Adrenal gland (tissue), 9 donors: ENCODE measurements at regions not wholly inside any gene's neighbourhood (a gene's known extent, or its start where the extent isn't known, plus 50 kb on each side); places are given as distances from the start of the nearest gene placed in this dataset.

Source experiments
- DNase-seq, 7 donors: peaks; one replicate each; pipeline ENCODE4 v3.0.0-alpha.2; 2019 to 2020
- H3K27ac ChIP-seq, 5 donors: fragments of 200-600 bp; sonication (generic) in 4 of 5; 1 replicate in 3 of 5; 2 replicates in 2 of 5; pipeline versions ENCODE4 v1.5.1 to v1.8.0; 2016 to 2020; ENCODE audit warnings: mild to moderate bottlenecking in 1 of 5
- H3K27me3 ChIP-seq: fragments of 200-600 bp; 2 replicates; pipeline ENCODE4 v1.8.0; 2021
- H3K36me3 ChIP-seq, 2 donors: fragments of 200-600 bp; replicated peaks in 1 of 2; 1 replicate in 1 of 2; 2 replicates in 1 of 2; pipeline versions ENCODE4 v1.5.1 to v1.8.0; 2018 to 2022
- H3K4me1 ChIP-seq, 2 donors: fragments of 200-600 bp; replicated peaks in 1 of 2; 1 replicate in 1 of 2; 2 replicates in 1 of 2; pipeline versions ENCODE4 v1.5.1 to v1.8.0; 2018 to 2021
- H3K4me3 ChIP-seq, 4 donors: fragments of 200-600 bp; sonication (generic) in 3 of 4; one replicate each; pipeline ENCODE4 v1.5.1; 2016 to 2018
- H3K9me3 ChIP-seq, 3 donors: fragments of 200-600 bp; sonication (generic) in 1 of 3; replicated peaks in 1 of 3; 1 replicate in 2 of 3; 2 replicates in 1 of 3; pipeline versions ENCODE4 v1.5.1 to v1.8.0; 2016 to 2021
- POLR2A ChIP-seq, 2 donors: fragments of 450-650 bp; IDR thresholded peaks; one replicate each; pipeline ENCODE4 v1.6.1; 2017; ENCODE audit warnings: antibody characterized with exemption in 2 of 2, mild to moderate bottlenecking in 2 of 2, moderate library complexity in 1 of 2
- WGBS, 4 donors: extraction: QIAGEN DNeasy Blood & Tissue Kit in 2 of 4; methylation state at CpG; one replicate each; pipeline versions ENCODE4 v1.1.5 to v1.1.7; 2013 to 2017; 5-methylcytosine and 5-hydroxymethylcytosine counted together
- intact Hi-C, 2 donors: fragments of 100-400 bp; cut with DNase I; formaldehyde crosslinking; loops; one replicate each; pipeline versions ENCODE4 v1.14.1 to v1.15.0; 2022 to 2023
- TF ChIP-seq, protein P1 (sequence below), 6 experiments: fragments of 450-650 bp in 4 of 6; fragments of 200-600 bp in 2 of 6; sonication (generic) in 1 of 6; IDR thresholded peaks; 1 replicate in 5 of 6; 2 replicates in 1 of 6; pipeline versions ENCODE4 v1.5.1 to v1.8.0; 2016 to 2021; ENCODE audit warnings: antibody characterized with exemption in 6 of 6, mild to moderate bottlenecking in 2 of 6, moderate library complexity in 1 of 6
- donor health status: healthy with polysubstance abuse.
- donor health status: Bipolar disorder and iron deficiency.
- donor health status: DM: yes; HTN: yes; CAD: no.
- donor health status: DM: no; HTN: no; CAD: no.
- donor health status: DM: no; HTN: no; CAD: no.

DNA sequence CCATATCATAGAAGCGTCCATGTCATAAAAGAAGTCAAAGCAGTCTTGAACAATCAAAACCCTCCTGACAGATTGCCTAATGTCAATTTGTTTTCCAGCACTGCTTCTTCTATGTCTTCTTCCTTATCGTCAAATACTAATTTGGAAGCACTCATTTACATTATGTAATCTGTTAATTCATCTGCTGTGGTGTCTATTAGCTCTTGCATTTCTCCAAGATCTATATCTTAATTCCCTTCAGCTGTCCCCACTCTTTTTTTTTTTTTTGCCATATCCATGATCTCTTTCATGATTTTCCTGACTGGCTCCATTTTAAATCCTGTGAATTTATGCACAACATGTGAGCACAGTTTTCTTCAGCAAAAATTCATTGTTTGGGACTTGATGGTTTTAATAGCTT is 560.5 kb upstream of the ARPP21 start:
- intact Hi-C loops = no loop called here
- no peak for DNase-seq
- Histone ChIP-seq H3K27me3 (no peaks in the 10 kb centered on the region), H3K9me3 (no peaks in the 10 kb centered on the region), H3K36me3 (no peaks in the 10 kb centered on the region), H3K4me3 (no peak overlapping the region), H3K27ac (no peak overlapping the region), H3K4me1 (no peaks in the 10 kb centered on the region)
- no peak for TF ChIP-seq POLR2A (IDR thresholded peaks at IDR 0.05)
- TF ChIP-seq, protein P1, sequence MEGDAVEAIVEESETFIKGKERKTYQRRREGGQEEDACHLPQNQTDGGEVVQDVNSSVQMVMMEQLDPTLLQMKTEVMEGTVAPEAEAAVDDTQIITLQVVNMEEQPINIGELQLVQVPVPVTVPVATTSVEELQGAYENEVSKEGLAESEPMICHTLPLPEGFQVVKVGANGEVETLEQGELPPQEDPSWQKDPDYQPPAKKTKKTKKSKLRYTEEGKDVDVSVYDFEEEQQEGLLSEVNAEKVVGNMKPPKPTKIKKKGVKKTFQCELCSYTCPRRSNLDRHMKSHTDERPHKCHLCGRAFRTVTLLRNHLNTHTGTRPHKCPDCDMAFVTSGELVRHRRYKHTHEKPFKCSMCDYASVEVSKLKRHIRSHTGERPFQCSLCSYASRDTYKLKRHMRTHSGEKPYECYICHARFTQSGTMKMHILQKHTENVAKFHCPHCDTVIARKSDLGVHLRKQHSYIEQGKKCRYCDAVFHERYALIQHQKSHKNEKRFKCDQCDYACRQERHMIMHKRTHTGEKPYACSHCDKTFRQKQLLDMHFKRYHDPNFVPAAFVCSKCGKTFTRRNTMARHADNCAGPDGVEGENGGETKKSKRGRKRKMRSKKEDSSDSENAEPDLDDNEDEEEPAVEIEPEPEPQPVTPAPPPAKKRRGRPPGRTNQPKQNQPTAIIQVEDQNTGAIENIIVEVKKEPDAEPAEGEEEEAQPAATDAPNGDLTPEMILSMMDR (IDR thresholded peaks at IDR 0.05) = no peak
- 70 to 79% (median 75%) methylated on average over 2 of the region's 2 CpGs for WGBS, 4 donors

DNA sequence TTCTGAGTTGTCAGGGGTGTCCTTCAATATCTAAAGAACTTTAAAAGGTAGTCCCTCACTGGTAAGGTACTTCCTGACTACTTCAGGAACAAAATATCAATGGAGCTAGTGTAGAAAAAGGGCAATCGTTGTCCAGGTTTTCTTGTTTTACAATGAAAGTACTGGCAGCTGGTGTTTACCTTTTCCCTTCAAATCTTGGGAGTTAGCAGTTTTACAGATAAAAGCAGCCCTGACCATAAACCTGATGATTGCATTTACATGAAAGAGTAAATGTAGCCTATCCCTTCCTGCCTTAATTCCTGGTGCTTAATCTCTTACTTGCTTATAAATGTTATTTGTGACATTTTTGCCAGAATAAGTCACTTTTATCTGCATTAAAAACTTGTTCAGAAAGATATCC is 559.9 kb upstream of the ARPP21 start:
- 47 to 73% (median 61%) methylated on average over 1 of the region's 1 CpG for WGBS, 4 donors
- TF ChIP-seq, protein P1 (IDR thresholded peaks at IDR 0.05) = no peak
- no peak for TF ChIP-seq POLR2A (IDR thresholded peaks at IDR 0.05)
- Histone ChIP-seq H3K27me3 (no peaks in the 10 kb centered on the region), H3K9me3 (no peaks in the 10 kb centered on the region), H3K4me3 (no peak overlapping the region), H3K4me1 (no peaks in the 10 kb centered on the region), H3K27ac (no peak overlapping the region), H3K36me3 (no peaks in the 10 kb centered on the region)
- intact Hi-C loops = no loop called here
- no peak for DNase-seq

DNA sequence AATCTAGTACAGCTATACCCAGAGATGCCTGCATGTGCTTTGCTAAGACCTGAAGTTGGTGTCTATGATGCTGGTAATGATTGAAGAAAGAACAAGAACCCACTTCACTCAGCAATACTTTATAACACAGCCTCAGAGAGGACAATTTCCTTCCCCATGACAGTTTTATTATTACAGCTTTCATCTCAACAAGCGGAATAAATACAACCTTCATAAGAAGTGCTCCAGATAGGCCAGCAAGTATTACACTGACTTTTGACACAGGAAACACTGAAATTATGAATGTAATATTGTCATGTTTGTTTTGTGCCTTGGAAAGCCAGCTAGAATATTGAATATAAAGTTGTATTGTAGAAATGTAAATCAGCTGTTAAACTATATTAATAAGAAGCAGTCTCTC is 557.4 kb upstream of the ARPP21 start:
- TF ChIP-seq POLR2A (IDR thresholded peaks at IDR 0.05) = no peak
- TF ChIP-seq, protein P1 (IDR thresholded peaks at IDR 0.05) = no peak
- Histone ChIP-seq H3K36me3 (no peaks in the 10 kb centered on the region), H3K4me3 (no peak overlapping the region), H3K4me1 (no peaks in the 10 kb centered on the region), H3K27me3 (no peaks in the 10 kb centered on the region), H3K27ac (no peak overlapping the region), H3K9me3 (no peaks in the 10 kb centered on the region)
- DNase-seq = no peak
- intact Hi-C loops = no loop called here
- 66 to 73% (median 70%) methylated on average over 1 of the region's 1 CpG for WGBS, 4 donors

DNA sequence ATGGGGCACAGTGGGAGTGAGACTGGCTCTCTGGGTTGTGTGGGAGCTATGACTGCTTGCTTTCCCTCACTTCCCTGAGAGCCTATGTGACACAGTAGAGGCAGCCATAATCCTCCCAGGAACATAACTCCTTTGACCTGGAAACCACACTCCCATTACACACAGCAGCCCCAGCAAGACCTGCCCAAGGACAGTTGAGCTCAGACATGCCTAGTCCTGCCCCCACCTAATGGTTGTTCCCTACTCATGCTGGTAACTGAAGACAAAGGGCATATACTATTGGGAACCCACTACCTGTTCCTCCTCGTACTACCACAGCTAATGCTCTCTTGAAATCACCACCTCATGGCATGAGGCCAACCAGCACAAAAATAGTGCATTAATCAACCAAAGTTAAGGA is 550.4 kb upstream of the ARPP21 start:
- TF ChIP-seq POLR2A (IDR thresholded peaks at IDR 0.05) = no peak
- TF ChIP-seq, protein P1 (IDR thresholded peaks at IDR 0.05) = no peak
- 78 to 88% (median 83%) methylated on average over 1 of the region's 1 CpG for WGBS, 4 donors
- H3K36me3 ChIP-seq = no peaks in the 10 kb centered on the region
- H3K9me3 ChIP-seq = no peaks in the 10 kb centered on the region
- no peak overlapping the region for H3K27ac ChIP-seq
- H3K27me3 ChIP-seq = no peaks in the 10 kb centered on the region
- H3K4me3 ChIP-seq = no peak overlapping the region
- intact Hi-C loops = no loop called here
- DNase-seq = no peak
- H3K4me1 ChIP-seq = no peaks in the 10 kb centered on the region
